ENCODE measurements at regions not wholly inside any gene's neighbourhood (a gene's known extent, or its start where the extent isn't known, plus 50 kb on each side); places are given as distances from the start of the nearest gene placed in this dataset.
"Not testable (repeated sequence)": the region's sequence is repeated elsewhere in the genome, so short reads cannot be mapped to it uniquely, and the experiment has no call there.

- no peak for DNase-seq (ENCODE audit: low read depth)
These were observed 424.4 kb upstream of the PMFBP1 start for GRCh38 chr16:72596373-72596772.

- DNase-seq (ENCODE audit: low read depth), result no peak
These were observed 418.4 kb upstream of the PMFBP1 start for GRCh38 chr16:72590151-72590937.

DNA sequence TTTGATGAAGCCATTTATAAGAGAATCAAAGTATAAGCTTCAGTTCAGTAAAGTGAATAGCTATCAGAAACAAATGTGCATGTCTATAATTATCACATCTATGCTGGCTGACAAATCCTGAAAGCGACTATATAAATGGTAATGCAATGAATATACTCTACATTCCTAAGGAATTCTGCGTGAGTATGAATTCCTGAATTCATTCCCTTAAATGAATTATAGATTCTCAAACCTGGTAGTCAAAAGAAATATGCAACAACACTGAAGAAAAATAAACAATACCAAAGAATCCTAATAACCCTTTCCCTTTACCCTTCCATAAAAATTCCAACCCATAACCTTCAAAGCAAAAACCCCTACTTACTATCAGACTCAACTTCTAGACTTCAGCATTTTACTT, 416.6 kb upstream of the PMFBP1 start:
- no peak for DNase-seq (ENCODE audit: low read depth)

DNA sequence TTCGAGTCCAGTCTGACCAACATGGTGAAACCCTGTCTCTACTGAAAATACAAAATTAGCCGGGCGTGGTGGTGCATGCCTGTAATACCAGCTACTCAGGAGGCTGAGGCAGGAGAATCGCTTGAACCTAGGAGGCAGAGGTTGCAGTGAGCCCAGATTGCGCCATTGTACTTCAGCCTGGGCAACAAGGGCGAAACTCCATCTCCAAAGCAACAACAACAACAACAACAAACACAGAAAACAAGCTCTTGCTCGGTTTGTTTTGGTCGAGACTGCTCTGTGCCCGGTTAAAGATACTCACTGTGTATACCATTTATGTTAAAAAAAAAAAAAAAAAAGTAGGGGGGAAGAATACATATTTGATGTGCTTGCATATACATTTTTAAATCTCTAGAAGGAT, 406.1 kb upstream of the PMFBP1 start:
- DNase-seq (ENCODE audit: low read depth), result not testable (repeated sequence)

GRCh38 chr16:72576189-72576588, 404.2 kb upstream of the PMFBP1 start:
- no peak for DNase-seq (ENCODE audit: low read depth)

DNA sequence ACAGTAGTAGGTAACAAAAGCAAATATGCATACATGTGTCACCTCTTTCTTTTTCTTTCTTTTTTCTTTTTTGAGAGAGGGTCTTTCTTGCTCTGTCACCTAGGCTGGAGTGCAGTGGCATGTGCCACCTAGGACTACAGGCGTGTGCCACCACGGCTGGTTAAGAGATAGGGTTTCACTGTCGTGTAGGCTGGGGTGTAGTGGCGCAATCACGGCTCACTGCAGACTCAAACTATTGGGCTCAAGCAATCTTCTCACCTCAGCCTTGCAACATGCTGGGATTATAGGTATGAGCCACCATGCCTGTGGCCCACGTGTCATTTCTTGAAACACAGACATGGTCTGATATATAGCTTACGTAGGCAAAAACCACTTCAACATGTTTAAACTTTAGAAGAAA, 397.7 kb upstream of the PMFBP1 start:
- no peak for DNase-seq (ENCODE audit: low read depth)

DNA sequence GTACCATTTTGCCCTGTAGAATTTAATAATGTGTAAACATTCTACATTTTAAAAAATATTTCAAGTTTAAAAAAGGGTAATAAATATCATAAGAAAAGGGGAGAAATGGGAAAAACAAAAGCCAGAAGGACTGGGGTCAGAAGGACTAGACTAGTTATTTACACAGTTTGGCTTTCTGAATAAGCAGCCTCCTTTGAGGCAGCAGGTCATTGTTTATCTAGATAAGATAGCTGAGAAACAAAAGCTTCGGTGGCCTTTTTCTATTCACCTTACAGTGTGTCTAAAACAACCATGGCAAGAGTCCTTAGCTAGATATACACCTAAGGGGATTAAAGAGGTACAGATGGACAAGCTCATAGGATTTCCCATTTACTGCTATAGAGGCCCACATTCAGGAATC, 396.5 kb upstream of the PMFBP1 start:
- DNase-seq (ENCODE audit: low read depth), result no peak

- no peak for DNase-seq (ENCODE audit: low read depth)
These were observed 394.2 kb upstream of the PMFBP1 start for GRCh38 chr16:72566174-72566573.

DNA sequence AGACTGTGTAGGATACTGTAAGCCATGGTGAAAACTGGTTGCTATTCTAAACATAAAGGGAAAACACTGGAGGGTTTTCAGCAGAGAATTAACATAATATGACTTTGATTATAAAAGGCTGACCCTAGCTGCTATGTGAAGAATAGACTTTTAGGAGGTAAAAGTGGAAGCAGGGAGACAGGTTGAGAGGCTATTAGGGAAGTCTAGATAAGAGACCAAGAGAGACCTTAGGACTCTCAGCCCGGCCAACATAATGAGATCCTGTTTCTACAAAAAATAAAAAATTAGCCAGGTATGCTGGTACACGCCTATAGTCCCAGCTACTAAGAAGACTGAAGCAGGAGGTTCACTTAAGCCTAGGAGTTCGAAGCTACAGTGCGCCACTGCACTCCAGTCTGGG, 393.2 kb upstream of the PMFBP1 start:
- no peak for DNase-seq (ENCODE audit: low read depth)

DNA sequence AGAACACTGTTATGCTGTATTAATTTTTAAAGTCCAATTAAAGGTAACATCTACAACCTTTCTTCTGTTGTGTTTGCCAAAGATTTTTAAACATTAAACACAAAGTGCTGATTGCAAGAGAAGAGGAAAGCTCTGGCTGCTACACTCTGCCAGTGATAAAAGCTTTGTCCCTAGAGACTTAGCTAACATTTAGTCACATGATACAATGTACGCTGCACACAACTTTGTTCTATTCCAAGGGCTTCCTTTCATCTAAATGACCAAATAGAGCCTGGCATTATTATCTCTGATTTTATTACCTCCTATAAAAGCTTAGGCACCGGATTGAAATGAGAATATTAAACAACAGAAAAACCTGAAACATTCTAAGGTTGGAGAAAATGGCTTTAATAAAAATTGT, 388.7 kb upstream of the PMFBP1 start:
- no peak for DNase-seq (ENCODE audit: low read depth)

DNA sequence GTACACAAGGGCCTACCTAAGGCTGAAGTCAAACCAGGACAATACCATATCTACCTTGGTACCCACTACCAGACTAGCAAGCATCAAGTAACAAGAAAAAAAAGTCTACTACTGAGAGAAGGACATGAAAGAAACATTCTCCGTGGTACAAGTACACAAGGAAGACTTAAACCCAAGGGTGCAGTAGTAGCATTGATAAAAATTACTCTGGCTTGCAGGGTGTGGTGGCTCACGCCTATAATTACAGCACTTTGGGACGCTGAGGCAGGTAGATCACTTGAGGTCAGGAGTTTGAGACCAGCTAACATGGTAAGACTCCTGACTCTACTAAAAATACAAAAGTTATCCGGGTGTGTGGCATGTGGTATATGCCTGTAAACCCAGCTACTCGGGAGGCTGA, 386.5 kb upstream of the PMFBP1 start:
- DNase-seq (ENCODE audit: low read depth), result no peak

DNA sequence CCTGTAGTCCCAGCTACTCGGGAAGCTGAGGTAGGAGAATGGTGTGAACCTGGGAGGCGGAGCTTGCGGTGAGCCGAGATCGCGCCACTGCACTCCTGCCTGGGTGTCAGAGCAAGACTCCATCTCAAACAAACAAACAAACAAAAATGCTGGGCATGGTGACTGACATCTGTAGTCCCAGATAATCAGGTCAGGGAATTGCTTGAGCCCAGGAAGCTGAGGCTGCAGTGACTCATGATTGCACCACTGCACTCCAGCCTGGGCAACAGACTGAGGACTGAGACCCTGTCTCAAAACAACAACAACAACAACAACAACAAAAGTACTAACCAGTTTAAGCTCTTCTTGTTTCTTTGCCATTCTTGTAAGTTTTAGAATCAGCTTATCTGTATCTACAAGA, 383.0 kb upstream of the PMFBP1 start:
- no peak for DNase-seq (ENCODE audit: low read depth)

- DNase-seq (ENCODE audit: low read depth), result no peak
These were observed 380.7 kb upstream of the PMFBP1 start for GRCh38 chr16:72552654-72553053.

- no peak for DNase-seq (ENCODE audit: low read depth)
These were observed 379.7 kb upstream of the PMFBP1 start for GRCh38 chr16:72551649-72552048.

- DNase-seq (ENCODE audit: low read depth), result no peak
These were observed 377.9 kb upstream of the PMFBP1 start for GRCh38 chr16:72549878-72550277.

- DNase-seq (ENCODE audit: low read depth), result no peak
These were observed 370.1 kb upstream of the PMFBP1 start for GRCh38 chr16:72542102-72542501.

DNA sequence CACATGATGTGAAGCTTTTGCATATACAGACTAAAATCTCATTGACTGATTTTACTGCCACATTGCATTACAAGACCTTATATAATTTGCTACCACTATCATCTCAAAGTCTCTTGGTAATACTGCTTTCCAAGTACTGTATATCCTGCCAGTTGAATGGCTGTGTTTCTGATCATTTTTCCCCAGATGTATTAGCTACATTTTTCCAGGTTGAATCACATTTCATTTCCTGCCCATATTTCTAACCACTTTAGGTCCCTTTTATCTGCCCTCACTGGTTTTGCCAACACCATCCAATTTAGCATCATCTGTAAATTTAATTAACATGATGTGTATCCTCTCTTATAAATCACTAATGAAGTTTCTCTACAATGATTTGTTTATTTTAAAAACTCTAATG, 365.7 kb upstream of the PMFBP1 start:
- DNase-seq (ENCODE audit: low read depth), result no peak

DNA sequence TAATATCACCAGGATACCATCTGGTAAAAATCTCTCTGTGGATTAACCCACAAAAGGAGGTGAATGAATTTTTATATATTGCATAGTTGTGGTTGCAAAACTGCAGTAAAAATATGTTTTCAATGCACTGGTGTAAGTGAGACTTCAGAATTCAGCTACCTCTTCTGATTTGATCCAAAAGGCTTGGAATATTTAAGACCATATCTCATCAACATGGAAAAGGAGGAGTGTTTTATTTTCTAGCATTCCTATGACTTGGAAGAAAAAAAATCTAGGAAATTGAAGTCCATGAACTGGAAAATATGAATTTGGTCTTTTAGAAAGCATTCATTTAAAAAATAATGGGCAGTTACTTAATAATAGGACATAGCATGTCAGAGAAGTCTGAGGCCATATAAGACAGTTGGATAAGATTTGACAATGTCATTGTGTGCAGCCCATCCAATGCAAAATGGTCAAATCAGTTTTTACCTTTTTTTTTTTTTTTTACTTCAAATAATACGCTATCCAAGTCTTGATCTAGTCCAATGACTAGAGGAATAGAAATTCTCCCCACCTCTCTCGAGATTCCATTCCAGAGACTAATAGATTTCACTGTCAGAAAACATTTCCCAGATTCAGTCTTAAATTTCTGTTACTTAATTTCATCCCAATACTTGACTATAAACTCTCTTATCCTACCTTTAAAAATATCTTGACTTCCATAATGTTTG, 364.9 kb upstream of the PMFBP1 start:
- no peak for DNase-seq (ENCODE audit: low read depth)

- DNase-seq (ENCODE audit: low read depth), result no peak
These were observed 361.0 kb upstream of the PMFBP1 start for GRCh38 chr16:72532906-72533410.

DNA sequence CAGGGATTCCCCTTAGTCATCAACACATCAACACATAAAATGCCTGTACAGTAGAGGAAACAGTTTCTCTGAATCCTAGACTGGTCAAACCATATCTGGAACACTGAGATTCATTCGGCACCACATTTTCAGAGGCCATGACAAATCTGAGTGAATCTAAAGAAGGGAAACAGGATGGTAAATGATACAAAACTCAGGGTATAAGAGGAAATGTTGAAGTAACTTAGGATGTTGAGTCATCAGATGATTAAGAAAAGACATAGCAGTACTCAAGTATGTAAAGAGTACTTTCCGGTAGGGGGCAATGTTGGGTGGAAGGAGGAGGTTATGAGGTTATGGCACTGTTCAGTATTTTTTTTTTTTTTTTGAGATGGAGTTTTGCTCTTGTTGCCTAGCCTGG, 358.5 kb upstream of the PMFBP1 start:
- DNase-seq (ENCODE audit: low read depth), result no peak

DNA sequence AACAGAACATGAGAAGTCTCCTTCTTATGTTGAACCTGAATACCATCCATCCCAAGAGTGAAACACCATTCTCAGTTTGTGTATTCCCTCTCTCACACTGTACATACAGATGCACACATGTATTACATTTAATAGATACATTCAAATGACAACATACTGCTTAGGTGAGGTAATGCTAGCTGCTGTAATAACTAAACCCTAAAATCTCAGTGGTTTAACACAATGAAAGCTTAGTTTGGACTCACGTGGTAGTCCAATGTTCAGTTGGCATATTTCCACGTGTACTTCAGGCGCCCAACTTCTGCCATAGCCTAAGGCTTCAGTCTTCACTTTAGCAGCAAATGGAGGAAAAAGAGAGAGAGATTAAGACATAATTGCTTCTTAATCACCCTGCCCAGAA, 351.1 kb upstream of the PMFBP1 start:
- DNase-seq (ENCODE audit: low read depth), result no peak

- no peak for DNase-seq (ENCODE audit: low read depth)
These were observed 345.2 kb upstream of the PMFBP1 start for GRCh38 chr16:72517154-72517553.

DNA sequence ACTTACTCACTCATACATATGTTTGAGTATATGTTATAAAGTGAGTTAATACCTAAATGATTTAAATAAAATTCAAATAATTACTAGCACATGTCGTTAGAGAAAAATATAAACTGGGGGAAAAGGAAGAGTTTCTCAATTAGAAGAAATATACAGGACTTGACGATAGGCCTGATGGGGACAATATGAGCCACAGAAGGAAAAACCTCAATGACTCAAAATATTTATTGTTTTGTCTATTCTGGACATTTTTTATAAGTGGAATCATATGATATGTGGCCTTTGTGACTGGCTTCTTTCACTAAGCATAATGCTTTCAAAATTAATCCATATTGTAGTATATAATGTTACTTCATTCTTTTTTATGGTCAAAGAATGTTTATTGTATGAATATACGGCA, 339.2 kb upstream of the PMFBP1 start:
- no peak for DNase-seq (ENCODE audit: low read depth)

- DNase-seq (ENCODE audit: low read depth), result no peak
These were observed 336.2 kb upstream of the PMFBP1 start for GRCh38 chr16:72508191-72508590.

All from activated T-cell treated with anti-CD3 and anti-CD28 coated beads for 1 hour (primary cell).